Keratinocyte (primary cell): ENCODE measurements at regions not wholly inside any gene's neighbourhood (a gene's known extent, or its start where the extent isn't known, plus 50 kb on each side); places are given as distances from the start of the nearest gene placed in this dataset.

Experiments used
- DNase-seq: peaks from one replicate; pipeline ENCODE4 v3.0.0-alpha.2; 2011; ENCODE audit warnings: low read depth, missing footprints, low spot score
- FAIRE-seq: peaks from 2 replicates; lab custom pipeline; 2011; peaks lifted over from hg19 to GRCh38; lab: Jason Lieb, UNC
- H2AFZ ChIP-seq: 2 replicates; pipeline ENCODE4 v1.6.0; 2012; ENCODE audit warnings: low read length, control low read depth, inconsistent platforms; ENCODE audit not compliant: control insufficient read depth
- H3K27ac ChIP-seq: 2 replicates; pipeline ENCODE4 v1.5.1; 2011; ENCODE audit warnings: low read length; ENCODE audit not compliant: control insufficient read depth, insufficient read depth
- H3K27me3 ChIP-seq: 3 replicates; pipeline ENCODE4 v1.6.0; 2011; ENCODE audit warnings: low read length; ENCODE audit not compliant: control insufficient read depth, insufficient read depth; ENCODE audit errors: extremely low read depth
- H3K36me3 ChIP-seq, 2 experiments: 2 replicates in 1 of 2; 3 replicates in 1 of 2; pipeline ENCODE4 v1.5.1; 2011; ENCODE audit warnings: low read length in 2 of 2, mild to moderate bottlenecking in 1 of 2; ENCODE audit not compliant: control insufficient read depth in 2 of 2, insufficient read depth in 2 of 2; ENCODE audit errors: extremely low read depth in 1 of 2
- H3K4me1 ChIP-seq: 3 replicates; pipeline ENCODE4 v1.5.1; 2011; ENCODE audit warnings: low read length; ENCODE audit not compliant: control insufficient read depth, insufficient read depth; ENCODE audit errors: extremely low read depth
- H3K4me2 ChIP-seq: 3 replicates; pipeline ENCODE4 v1.6.0; 2011; ENCODE audit warnings: low read depth, low read length; ENCODE audit not compliant: control insufficient read depth, insufficient read depth; ENCODE audit errors: extremely low read depth
- H3K4me3 ChIP-seq, 3 experiments: fragments of 200-600 bp in 1 of 3; sonication (generic) in 1 of 3; 2 replicates in 2 of 3; 3 replicates in 1 of 3; pipeline ENCODE4 v1.5.1; 2011 to 2016; ENCODE audit warnings: low read length in 3 of 3, mild to moderate bottlenecking in 3 of 3, control low read depth in 2 of 3, inconsistent platforms in 1 of 3, low read depth in 1 of 3, mixed read lengths in 1 of 3, mixed run types in 1 of 3, moderate library complexity in 1 of 3; ENCODE audit not compliant: control insufficient read depth in 2 of 3, insufficient read depth in 2 of 3; ENCODE audit errors: extremely low read depth in 1 of 3
- H3K79me2 ChIP-seq: 2 replicates; pipeline ENCODE4 v1.6.0; 2012; ENCODE audit warnings: low read length; ENCODE audit not compliant: control insufficient read depth, insufficient read depth
- H3K9ac ChIP-seq: 3 replicates; pipeline ENCODE4 v1.6.0; 2011; ENCODE audit warnings: low read length; ENCODE audit not compliant: control insufficient read depth, insufficient read depth; ENCODE audit errors: extremely low read depth
- H3K9me1 ChIP-seq: 3 replicates; pipeline ENCODE4 v1.6.0; 2011; ENCODE audit warnings: low read length; ENCODE audit not compliant: control insufficient read depth, insufficient read depth; ENCODE audit errors: extremely low read depth
- H3K9me3 ChIP-seq: 2 replicates; pipeline ENCODE4 v1.5.1; 2012; ENCODE audit warnings: low read depth, low read length; ENCODE audit not compliant: control insufficient read depth
- H4K20me1 ChIP-seq: 3 replicates; pipeline ENCODE4 v1.6.0; 2011; ENCODE audit warnings: low read length; ENCODE audit not compliant: control insufficient read depth, insufficient read depth; ENCODE audit errors: extremely low read depth
- CTCF ChIP-seq, 3 experiments: IDR thresholded peaks in 1 of 3; conservative IDR thresholded peaks in 1 of 3; optimal IDR thresholded peaks in 1 of 3; 2 replicates in 2 of 3; 3 replicates in 1 of 3; pipeline versions ENCODE3 to v1.5.1; 2011; ENCODE audit warnings: low read length in 3 of 3, mild to moderate bottlenecking in 3 of 3, moderate library complexity in 2 of 3, control low read depth in 1 of 3, inconsistent platforms in 1 of 3; ENCODE audit not compliant: insufficient read depth in 2 of 3; ENCODE audit errors: extremely low read depth in 1 of 3
- EZH2 ChIP-seq: IDR thresholded peaks from one replicate; pipeline ENCODE4 v1.6.1; 2012; ENCODE audit warnings: inconsistent platforms, mild to moderate bottlenecking, low read length, moderate library complexity
- dilution Hi-C: fragments of 300-500 bp; cut with MboI; formaldehyde crosslinking; loops from one replicate; pipeline ENCODE4 v1.7.0; 2020; ENCODE audit warnings: low sequenced_read_pairs; ENCODE audit not compliant: extremely low pct_ligation_motif_present

GRCh38 chr2:188013767-188014166 lies 277.9 kb upstream of the GULP1 start:
- H3K4me3 ChIP-seq, result no peak overlapping the region
- no peaks in the 10 kb centered on the region for H3K9me3 ChIP-seq
- no peaks in the 10 kb centered on the region for H3K27me3 ChIP-seq
- H3K36me3 ChIP-seq, result no peaks in the 10 kb centered on the region
- FAIRE-seq (no peak), DNase-seq (no peak)
- no peak overlapping the region for H3K9ac ChIP-seq
- no peaks in the 10 kb centered on the region for H3K79me2 ChIP-seq
- no peak overlapping the region for H2AFZ ChIP-seq
- no peak overlapping the region for H3K27ac ChIP-seq
- no peaks in the 10 kb centered on the region for H3K9me1 ChIP-seq
- dilution Hi-C loops, result no loop called here
- no peaks in the 10 kb centered on the region for H4K20me1 ChIP-seq
- no peaks in the 10 kb centered on the region for H3K4me1 ChIP-seq
- no peak overlapping the region for H3K4me2 ChIP-seq
- TF ChIP-seq CTCF (optimal IDR thresholded peaks at IDR 0.05 in 1 of 3, IDR thresholded peaks at IDR 0.05 in 1 of 3, conservative IDR thresholded peaks at IDR 0.05 in 1 of 3; ENCODE audit: extremely low read depth in 1 of 3, insufficient read depth in 2 of 3, low read length in 3 of 3) (no peak), EZH2 (no peak)

DNA sequence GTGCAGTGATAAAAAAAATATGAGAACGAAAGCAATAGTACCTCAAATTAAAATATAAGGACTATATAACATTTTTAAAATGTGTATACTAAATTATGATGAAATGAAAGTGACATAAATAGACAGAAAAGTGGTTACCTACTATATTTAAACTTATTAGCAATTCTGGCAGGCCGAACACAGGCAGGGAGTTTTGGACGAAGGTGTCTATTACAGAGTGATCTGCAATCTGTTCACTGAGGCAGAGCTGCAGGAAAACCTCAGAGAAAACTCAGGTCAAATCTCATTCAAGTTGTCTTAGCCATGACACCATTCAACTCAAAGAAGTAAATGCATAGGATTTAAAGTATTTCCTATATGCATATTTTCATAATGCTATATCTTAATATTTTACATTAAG lies 274.8 kb upstream of the GULP1 start:
- no peak for DNase-seq
- Histone ChIP-seq H3K79me2 (no peaks in the 10 kb centered on the region), H3K4me3 (no peak overlapping the region), H3K4me2 (no peak overlapping the region), H3K27me3 (no peaks in the 10 kb centered on the region), H3K36me3 (no peaks in the 10 kb centered on the region), H4K20me1 (no peaks in the 10 kb centered on the region), H3K4me1 (no peaks in the 10 kb centered on the region), H2AFZ (no peak overlapping the region), H3K9ac (no peak overlapping the region), H3K27ac (no peak overlapping the region), H3K9me1 (no peaks in the 10 kb centered on the region), H3K9me3 (no peaks in the 10 kb centered on the region)
- FAIRE-seq, result no peak
- TF ChIP-seq CTCF (optimal IDR thresholded peaks at IDR 0.05 in 1 of 3, IDR thresholded peaks at IDR 0.05 in 1 of 3, conservative IDR thresholded peaks at IDR 0.05 in 1 of 3; ENCODE audit: extremely low read depth in 1 of 3, insufficient read depth in 2 of 3, low read length in 3 of 3) (no peak), EZH2 (no peak)
- dilution Hi-C loops, result no loop called here
